ENCODE measurements at regions not wholly inside any gene's neighbourhood (a gene's known extent, or its start where the extent isn't known, plus 50 kb on each side); places are given as distances from the start of the nearest gene placed in this dataset.

GRCh38 chr16:82229800-82230619 lies 60.0 kb upstream of the MPHOSPH6 start:
- no peak for TF ChIP-seq POLR2AphosphoS5 (IDR thresholded peaks at IDR 0.05; ENCODE audit: low read length)
- no peak for TF ChIP-seq SP1 (IDR thresholded peaks at IDR 0.05; ENCODE audit: low read depth, low read length)
- no peak for TF ChIP-seq ZBTB40 (IDR thresholded peaks at IDR 0.05; ENCODE audit: borderline replicate concordance)

All from GM12878 (cell line).